GM13977 (cell line): ENCODE measurements at regions not wholly inside any gene's neighbourhood (a gene's known extent, or its start where the extent isn't known, plus 50 kb on each side); places are given as distances from the start of the nearest gene placed in this dataset.

Experiments
- DNase-seq: peaks from one replicate; pipeline ENCODE4 v3.0.0; 2012; ENCODE audit warnings: low spot score
- in situ Hi-C: fragments of 300-500 bp; cut with MboI; formaldehyde crosslinking; loops from one replicate; pipeline ENCODE4 v1.12.0; 2022; ENCODE audit warnings: low sequenced_read_pairs, low pct_unique_long_range_greater_than_20kb, mixed read lengths, inconsistent platforms; ENCODE audit not compliant: unreplicated experiment
- TF ChIP-seq, protein P1 (sequence below): IDR thresholded peaks from 2 replicates; pipeline ENCODE4 v1.5.1; 2012; ENCODE audit warnings: mild to moderate bottlenecking, control low read depth; ENCODE audit not compliant: insufficient read depth; ENCODE audit errors: extremely low read depth, missing control alignments

DNA sequence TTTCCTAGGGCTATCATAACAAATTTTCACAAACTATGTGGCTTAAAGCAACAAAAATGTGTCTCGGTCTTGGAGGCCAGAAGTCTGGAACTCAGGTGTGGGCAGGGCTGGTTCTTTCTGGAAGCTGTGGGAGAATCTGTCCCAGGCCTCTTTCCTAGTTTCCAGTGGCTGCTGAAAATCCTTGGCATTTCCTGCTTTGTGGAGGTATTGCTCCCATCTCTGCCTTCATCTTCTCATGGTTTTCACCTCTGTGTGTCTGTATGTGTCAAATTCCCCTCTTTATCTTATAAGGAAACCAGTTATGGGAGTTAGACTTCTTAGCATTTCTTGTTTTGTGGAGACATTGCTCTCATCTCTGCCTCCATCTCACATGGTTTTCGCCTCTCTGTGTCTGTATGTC, 130.4 kb upstream of the PLET1 start:
- TF ChIP-seq, protein P1, sequence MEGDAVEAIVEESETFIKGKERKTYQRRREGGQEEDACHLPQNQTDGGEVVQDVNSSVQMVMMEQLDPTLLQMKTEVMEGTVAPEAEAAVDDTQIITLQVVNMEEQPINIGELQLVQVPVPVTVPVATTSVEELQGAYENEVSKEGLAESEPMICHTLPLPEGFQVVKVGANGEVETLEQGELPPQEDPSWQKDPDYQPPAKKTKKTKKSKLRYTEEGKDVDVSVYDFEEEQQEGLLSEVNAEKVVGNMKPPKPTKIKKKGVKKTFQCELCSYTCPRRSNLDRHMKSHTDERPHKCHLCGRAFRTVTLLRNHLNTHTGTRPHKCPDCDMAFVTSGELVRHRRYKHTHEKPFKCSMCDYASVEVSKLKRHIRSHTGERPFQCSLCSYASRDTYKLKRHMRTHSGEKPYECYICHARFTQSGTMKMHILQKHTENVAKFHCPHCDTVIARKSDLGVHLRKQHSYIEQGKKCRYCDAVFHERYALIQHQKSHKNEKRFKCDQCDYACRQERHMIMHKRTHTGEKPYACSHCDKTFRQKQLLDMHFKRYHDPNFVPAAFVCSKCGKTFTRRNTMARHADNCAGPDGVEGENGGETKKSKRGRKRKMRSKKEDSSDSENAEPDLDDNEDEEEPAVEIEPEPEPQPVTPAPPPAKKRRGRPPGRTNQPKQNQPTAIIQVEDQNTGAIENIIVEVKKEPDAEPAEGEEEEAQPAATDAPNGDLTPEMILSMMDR = no peak
- DNase-seq = no peak
- in situ Hi-C loops = no loop called here

DNA sequence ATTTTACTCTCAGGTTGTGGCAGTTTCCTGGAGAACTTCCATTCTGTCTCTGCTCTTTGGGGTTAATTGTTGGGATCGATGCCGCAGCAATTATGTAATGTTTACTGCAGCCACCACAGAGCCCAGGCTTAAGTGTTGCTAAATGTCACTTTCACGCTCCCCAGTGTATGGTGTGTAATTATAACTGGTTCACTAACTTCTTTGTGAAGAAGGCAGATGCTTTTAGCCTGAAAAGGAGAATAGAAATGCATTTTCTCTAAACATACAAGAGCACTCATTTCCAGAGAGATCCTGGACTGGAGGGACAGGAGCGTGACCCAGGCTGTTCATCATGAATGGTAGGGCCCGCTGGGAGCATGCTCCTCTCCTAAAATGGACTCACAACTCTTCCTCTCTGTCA, 132.2 kb upstream of the PLET1 start:
- in situ Hi-C loops = no loop called here
- no peak for DNase-seq
- TF ChIP-seq, protein P1 = no peak

DNA sequence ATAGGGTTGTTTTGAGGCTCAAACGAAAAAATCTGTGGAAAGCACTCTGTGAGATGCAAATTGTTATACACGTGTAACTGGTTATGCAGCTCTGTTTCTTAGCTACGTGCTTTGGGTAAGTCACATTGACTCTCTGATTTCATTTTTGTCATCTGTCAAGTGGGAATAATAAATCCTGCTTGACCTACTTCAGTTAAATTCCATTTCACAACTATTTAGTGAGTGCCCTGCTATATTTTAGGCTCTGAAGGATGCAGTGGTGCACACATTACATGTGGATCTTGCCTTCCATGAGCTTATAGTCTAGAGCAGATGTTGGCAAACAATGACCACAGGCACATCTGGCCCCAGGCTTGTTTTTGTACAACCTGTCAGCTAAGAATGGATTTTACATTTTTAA, 133.6 kb upstream of the PLET1 start:
- in situ Hi-C loops = no loop called here
- TF ChIP-seq, protein P1 = no peak
- DNase-seq = no peak

DNA sequence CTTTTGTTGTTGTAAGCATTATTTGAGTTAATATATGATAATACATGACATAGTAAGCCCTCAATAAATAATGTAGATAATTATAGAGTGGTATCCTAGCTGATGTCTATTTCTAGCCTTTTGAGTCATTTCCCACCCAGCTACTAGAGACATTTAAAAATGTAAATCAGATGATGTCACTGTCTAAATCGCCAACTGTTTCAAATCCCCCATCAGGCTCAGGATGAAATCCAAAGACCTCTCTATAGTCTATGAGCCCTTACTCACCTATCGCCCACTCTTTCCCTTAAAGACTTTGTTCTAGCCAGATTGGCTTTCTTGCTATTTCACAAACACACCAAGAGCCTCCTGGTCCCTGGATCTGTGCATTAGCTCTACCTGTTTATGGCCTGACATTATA, 135.4 kb upstream of the PLET1 start:
- TF ChIP-seq, protein P1 = no peak
- DNase-seq = no peak
- in situ Hi-C loops = no loop called here

DNA sequence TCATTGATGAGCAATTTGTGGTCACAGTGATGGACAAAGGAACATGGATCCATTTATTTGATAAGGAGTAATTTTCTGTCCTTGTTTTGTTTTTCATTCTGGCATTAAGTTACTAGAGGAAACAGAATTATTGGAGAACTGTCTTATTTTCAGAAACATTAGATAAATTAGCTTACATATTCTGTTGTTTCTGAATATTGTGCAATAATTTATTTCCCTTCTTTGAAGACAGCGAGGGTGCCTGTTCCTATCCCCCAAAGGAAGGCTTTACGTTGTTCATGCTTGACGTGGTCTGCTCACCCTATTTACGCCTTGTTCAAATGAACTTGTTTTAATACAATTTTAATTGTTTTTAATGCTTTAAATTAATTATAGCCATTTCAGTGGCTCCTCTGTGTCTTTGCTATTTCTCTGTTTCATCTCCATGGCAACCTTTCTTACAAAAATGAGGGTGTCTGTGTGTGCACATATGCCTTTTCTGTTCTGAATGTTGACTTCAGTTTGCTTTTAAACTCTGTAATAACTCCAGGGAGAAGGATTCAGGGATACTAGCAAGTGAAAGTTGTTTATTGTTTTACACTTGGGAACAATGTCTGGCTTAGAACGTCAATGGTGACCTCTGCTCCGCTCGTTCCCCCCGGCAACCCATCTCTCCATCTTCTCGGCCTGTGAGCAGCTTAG, 138.3 kb upstream of the PLET1 start:
- DNase-seq = no peak
- in situ Hi-C loops = no loop called here

DNA sequence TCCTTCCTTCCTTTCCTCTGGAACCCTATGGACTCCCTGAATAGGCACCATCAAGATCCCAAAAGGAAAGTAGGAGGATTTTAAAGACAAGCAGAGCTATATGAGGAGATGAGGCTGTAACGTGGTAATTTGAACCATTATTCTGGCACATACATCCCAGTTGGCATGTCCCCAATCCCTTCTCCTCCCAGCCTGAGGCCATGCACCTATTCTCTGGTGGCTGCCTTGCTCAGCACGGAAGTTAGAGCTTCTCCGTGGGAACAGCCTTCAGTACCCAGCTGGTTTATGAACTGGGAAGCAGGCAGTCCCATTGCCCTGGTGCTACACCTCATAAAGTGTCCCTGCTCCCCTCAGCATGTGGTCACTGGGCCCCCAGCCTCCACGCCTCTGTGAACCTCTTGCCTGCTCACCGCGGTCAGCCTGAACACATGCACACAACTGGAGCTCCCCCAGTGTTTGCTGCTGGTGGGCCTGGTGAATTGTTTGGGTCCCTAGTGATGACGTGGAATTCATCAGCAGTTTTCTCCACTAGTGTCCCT, 139.9 kb upstream of the PLET1 start:
- DNase-seq = no peak
- TF ChIP-seq, protein P1 = no peak
- in situ Hi-C loops = no loop called here

More for the DNA sequence above, 138.3 kb upstream of the PLET1 start:
- TF ChIP-seq, protein P1 = no peak
